ENCODE measurements at regions not wholly inside any gene's neighbourhood (a gene's known extent, or its start where the extent isn't known, plus 50 kb on each side); places are given as distances from the start of the nearest gene placed in this dataset.
"Not testable (repeated sequence)": the region's sequence is repeated elsewhere in the genome, so short reads cannot be mapped to it uniquely, and the experiment has no call there.

- in situ Hi-C loops (cut with HindIII; ENCODE audit: low pct_ligation_motif_present, low pct_unique_long_range_greater_than_20kb, low sequenced_read_pairs) = not testable (repeated sequence)
- peak; percentile 49 for DNase-seq
These were observed 93.0 kb downstream of the CRLF3 start for GRCh38 chr17:30731210-30732132.

- DNase-seq; in situ Hi-C loops (cut with HindIII; ENCODE audit: low pct_ligation_motif_present, low pct_unique_long_range_greater_than_20kb, low sequenced_read_pairs): not testable (repeated sequence)
These were observed 93.7 kb downstream of the CRLF3 start for GRCh38 chr17:30730837-30731209.

- DNase-seq; in situ Hi-C loops (cut with HindIII; ENCODE audit: low pct_ligation_motif_present, low pct_unique_long_range_greater_than_20kb, low sequenced_read_pairs): not testable (repeated sequence)
These were observed 94.2 kb downstream of the CRLF3 start for GRCh38 chr17:30730171-30730836.

- in situ Hi-C loops (cut with HindIII; ENCODE audit: low pct_ligation_motif_present, low pct_unique_long_range_greater_than_20kb, low sequenced_read_pairs); DNase-seq: not testable (repeated sequence)
These were observed 94.9 kb downstream of the CRLF3 start for GRCh38 chr17:30729471-30730170.

- DNase-seq; in situ Hi-C loops (cut with HindIII; ENCODE audit: low pct_ligation_motif_present, low pct_unique_long_range_greater_than_20kb, low sequenced_read_pairs): not testable (repeated sequence)
These were observed 97.0 kb downstream of the CRLF3 start for GRCh38 chr17:30727517-30727916.

- DNase-seq; in situ Hi-C loops (cut with HindIII; ENCODE audit: low pct_ligation_motif_present, low pct_unique_long_range_greater_than_20kb, low sequenced_read_pairs): not testable (repeated sequence)
These were observed 97.8 kb downstream of the CRLF3 start for GRCh38 chr17:30726734-30727133.

GRCh38 chr17:30726310-30726709 lies 98.2 kb downstream of the CRLF3 start:
- in situ Hi-C loops (cut with HindIII; ENCODE audit: low pct_ligation_motif_present, low pct_unique_long_range_greater_than_20kb, low sequenced_read_pairs); DNase-seq: not testable (repeated sequence)

- in situ Hi-C loops (cut with HindIII; ENCODE audit: low pct_ligation_motif_present, low pct_unique_long_range_greater_than_20kb, low sequenced_read_pairs); DNase-seq: not testable (repeated sequence)
These were observed 100.3 kb downstream of the CRLF3 start for GRCh38 chr17:30724034-30724650.

GRCh38 chr17:30722114-30722780 lies 102.2 kb downstream of the CRLF3 start:
- DNase-seq; in situ Hi-C loops (cut with HindIII; ENCODE audit: low pct_ligation_motif_present, low pct_unique_long_range_greater_than_20kb, low sequenced_read_pairs): not testable (repeated sequence)

GRCh38 chr17:30720971-30721370 lies 103.5 kb downstream of the CRLF3 start:
- DNase-seq; in situ Hi-C loops (cut with HindIII; ENCODE audit: low pct_ligation_motif_present, low pct_unique_long_range_greater_than_20kb, low sequenced_read_pairs): not testable (repeated sequence)

- DNase-seq = no peak
- in situ Hi-C loops (cut with HindIII; ENCODE audit: low pct_ligation_motif_present, low pct_unique_long_range_greater_than_20kb, low sequenced_read_pairs) = no loop called here
These were observed 104.5 kb downstream of the CRLF3 start for GRCh38 chr17:30720013-30720471.

- DNase-seq = peak; percentile 66
- in situ Hi-C loops (cut with HindIII; ENCODE audit: low pct_ligation_motif_present, low pct_unique_long_range_greater_than_20kb, low sequenced_read_pairs) = not testable (repeated sequence)
These were observed 105.1 kb downstream of the CRLF3 start for GRCh38 chr17:30719131-30719973.

GRCh38 chr17:30718691-30719090 lies 105.8 kb downstream of the CRLF3 start:
- DNase-seq; in situ Hi-C loops (cut with HindIII; ENCODE audit: low pct_ligation_motif_present, low pct_unique_long_range_greater_than_20kb, low sequenced_read_pairs): not testable (repeated sequence)

GRCh38 chr17:30718099-30718447 lies 106.4 kb downstream of the CRLF3 start:
- in situ Hi-C loops (cut with HindIII; ENCODE audit: low pct_ligation_motif_present, low pct_unique_long_range_greater_than_20kb, low sequenced_read_pairs); DNase-seq: not testable (repeated sequence)

- DNase-seq = no peak
- in situ Hi-C loops (cut with HindIII; ENCODE audit: low pct_ligation_motif_present, low pct_unique_long_range_greater_than_20kb, low sequenced_read_pairs) = no loop called here
These were observed 107.0 kb downstream of the CRLF3 start for GRCh38 chr17:30717291-30718098.

- in situ Hi-C loops (cut with HindIII; ENCODE audit: low pct_ligation_motif_present, low pct_unique_long_range_greater_than_20kb, low sequenced_read_pairs) = no loop called here
- peak; percentile 39 for DNase-seq
These were observed 107.8 kb downstream of the CRLF3 start for GRCh38 chr17:30716461-30717290.
